ENCODE measurements at regions not wholly inside any gene's neighbourhood (a gene's known extent, or its start where the extent isn't known, plus 50 kb on each side); places are given as distances from the start of the nearest gene placed in this dataset.
A peak's percentile ranks its signal among the peaks of the same experiment; 100 is the strongest.

DNA sequence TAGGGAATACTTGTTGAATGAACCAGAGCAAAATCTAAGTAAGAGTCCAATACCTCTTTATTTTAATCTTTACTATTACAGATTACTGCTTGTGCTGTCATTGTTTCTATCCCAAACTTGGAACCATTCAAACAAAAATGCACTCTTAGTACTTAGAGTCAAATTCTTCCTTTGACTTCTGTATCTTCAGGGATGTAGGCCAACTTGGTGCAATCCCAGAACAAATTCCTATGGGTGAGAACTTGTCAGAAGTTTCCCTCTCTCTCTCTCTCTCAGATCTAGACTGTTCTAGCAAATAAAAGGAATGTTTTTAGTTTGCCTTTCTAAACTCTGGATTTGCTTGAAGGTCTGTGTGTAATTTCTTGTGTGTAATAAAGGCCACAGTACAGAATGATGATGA is 329.0 kb upstream of the TMTC4 start:
- in situ Hi-C loops (cut with HindIII; ENCODE audit: low sequenced_read_pairs): no loop called here
- TF ChIP-seq, protein P1, sequence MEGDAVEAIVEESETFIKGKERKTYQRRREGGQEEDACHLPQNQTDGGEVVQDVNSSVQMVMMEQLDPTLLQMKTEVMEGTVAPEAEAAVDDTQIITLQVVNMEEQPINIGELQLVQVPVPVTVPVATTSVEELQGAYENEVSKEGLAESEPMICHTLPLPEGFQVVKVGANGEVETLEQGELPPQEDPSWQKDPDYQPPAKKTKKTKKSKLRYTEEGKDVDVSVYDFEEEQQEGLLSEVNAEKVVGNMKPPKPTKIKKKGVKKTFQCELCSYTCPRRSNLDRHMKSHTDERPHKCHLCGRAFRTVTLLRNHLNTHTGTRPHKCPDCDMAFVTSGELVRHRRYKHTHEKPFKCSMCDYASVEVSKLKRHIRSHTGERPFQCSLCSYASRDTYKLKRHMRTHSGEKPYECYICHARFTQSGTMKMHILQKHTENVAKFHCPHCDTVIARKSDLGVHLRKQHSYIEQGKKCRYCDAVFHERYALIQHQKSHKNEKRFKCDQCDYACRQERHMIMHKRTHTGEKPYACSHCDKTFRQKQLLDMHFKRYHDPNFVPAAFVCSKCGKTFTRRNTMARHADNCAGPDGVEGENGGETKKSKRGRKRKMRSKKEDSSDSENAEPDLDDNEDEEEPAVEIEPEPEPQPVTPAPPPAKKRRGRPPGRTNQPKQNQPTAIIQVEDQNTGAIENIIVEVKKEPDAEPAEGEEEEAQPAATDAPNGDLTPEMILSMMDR (IDR thresholded peaks at IDR 0.05; ENCODE audit: low read depth, low read length, missing control alignments): no peak
- H3K4me3 ChIP-seq (ENCODE audit: low read depth, low read length): no peak overlapping the region
- no peak for DNase-seq (ENCODE audit: low read depth)

DNA sequence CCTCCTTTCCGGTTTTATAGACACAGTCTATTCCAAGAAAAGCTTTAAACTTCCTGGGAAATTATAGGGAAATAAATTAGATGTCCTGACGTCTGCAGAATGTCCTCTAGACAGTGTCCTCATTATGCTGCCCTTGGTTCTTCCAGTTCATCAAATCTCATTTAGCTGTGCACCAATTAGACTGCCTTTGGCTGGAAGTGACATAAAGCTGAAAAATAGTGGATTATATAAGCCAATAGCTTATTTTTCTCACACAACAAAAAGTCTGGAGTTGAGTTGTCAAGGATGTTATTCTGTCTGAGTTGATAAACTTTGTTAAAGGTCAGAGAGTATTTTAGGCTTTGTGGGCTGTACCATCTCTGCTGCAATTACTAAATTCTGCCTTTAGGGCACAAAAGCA is 314.8 kb upstream of the TMTC4 start:
- no peak overlapping the region for H3K4me3 ChIP-seq (ENCODE audit: low read depth, low read length)
- in situ Hi-C loops (cut with HindIII; ENCODE audit: low sequenced_read_pairs): no loop called here
- TF ChIP-seq, protein P1 (IDR thresholded peaks at IDR 0.05; ENCODE audit: low read depth, low read length, missing control alignments): no peak
- no peak for DNase-seq (ENCODE audit: low read depth)

DNA sequence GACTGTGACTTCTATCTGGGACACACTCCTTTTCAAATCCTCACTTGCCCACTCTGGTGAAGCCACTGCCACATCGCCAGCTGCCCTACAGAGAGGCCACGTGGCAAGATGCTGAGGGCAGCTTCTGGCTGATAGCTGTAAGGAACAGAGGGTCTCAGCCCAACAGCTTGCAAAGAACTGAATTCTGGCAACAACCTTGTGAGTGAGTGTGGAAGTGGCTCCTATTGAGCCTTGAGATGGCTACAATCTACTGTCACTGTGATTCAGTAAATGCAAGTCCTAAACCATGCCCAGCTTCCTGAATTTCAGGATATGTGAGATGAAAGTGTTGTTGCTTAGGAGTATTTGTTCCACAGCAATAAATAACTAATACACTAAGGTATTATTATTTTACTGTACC is 314.3 kb upstream of the TMTC4 start:
- TF ChIP-seq, protein P1 (IDR thresholded peaks at IDR 0.05; ENCODE audit: low read depth, low read length, missing control alignments): no peak
- in situ Hi-C loops (cut with HindIII; ENCODE audit: low sequenced_read_pairs): no loop called here
- no peak for DNase-seq (ENCODE audit: low read depth)
- H3K4me3 ChIP-seq (ENCODE audit: low read depth, low read length): no peak overlapping the region

DNA sequence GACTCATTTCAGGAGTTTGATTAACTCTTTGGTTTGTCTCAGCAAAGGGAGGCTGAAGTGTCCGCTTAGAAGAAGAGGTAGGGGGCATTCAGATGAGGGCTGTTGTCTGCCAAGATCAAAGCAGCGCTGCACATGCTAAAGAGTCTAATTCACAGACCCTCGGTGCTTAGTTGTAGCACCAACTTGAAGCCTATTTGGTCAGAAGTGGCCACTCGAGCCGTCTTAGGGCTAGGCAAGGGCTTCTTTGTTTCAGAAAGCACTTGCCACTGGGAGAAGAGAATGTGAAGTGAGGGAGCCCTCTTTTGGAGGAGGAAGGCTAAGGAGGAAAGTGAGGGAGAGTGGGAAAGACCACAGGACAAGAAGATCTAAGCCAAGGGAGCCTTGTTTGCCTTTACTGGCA is 313.4 kb upstream of the TMTC4 start:
- no peak overlapping the region for H3K4me3 ChIP-seq (ENCODE audit: low read depth, low read length)
- DNase-seq (ENCODE audit: low read depth): no peak
- in situ Hi-C loops (cut with HindIII; ENCODE audit: low sequenced_read_pairs): no loop called here
- TF ChIP-seq, protein P1 (IDR thresholded peaks at IDR 0.05; ENCODE audit: low read depth, low read length, missing control alignments): peak; percentile 68

DNA sequence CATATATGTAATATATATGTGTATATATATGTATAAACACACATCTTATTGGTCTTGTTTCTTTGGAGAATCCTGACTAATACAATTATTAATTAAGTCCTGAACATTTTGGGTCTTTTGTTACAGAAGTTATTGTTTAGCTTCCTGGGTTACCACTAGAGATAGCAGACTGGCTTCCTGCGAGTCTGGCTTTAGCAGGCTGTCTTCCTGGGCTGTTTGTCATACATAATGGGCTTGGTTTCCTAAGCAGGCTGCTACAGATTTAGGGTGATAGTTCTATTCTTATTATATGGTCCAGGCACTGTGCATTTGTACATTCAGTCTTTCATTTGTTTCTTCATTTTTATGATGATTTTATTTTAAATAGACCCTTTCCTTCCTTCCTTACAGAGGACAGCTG is 312.0 kb upstream of the TMTC4 start:
- H3K4me3 ChIP-seq (ENCODE audit: low read depth, low read length): no peak overlapping the region
- in situ Hi-C loops (cut with HindIII; ENCODE audit: low sequenced_read_pairs): no loop called here
- TF ChIP-seq, protein P1 (IDR thresholded peaks at IDR 0.05; ENCODE audit: low read depth, low read length, missing control alignments): no peak
- DNase-seq (ENCODE audit: low read depth): no peak

GRCh38 chr13:100984085-100984705 is 309.6 kb upstream of the TMTC4 start:
- TF ChIP-seq, protein P1 (IDR thresholded peaks at IDR 0.05; ENCODE audit: low read depth, low read length, missing control alignments): no peak
- H3K4me3 ChIP-seq (ENCODE audit: low read depth, low read length): no peak overlapping the region
- in situ Hi-C loops (cut with HindIII; ENCODE audit: low sequenced_read_pairs): no loop called here
- no peak for DNase-seq (ENCODE audit: low read depth)

Data from astrocyte of the cerebellum (primary cell).